GM21529 (cell line): ENCODE measurements at regions not wholly inside any gene's neighbourhood (a gene's known extent, or its start where the extent isn't known, plus 50 kb on each side); places are given as distances from the start of the nearest gene placed in this dataset.
"Not testable (repeated sequence)": the region's sequence is repeated elsewhere in the genome, so short reads cannot be mapped to it uniquely, and the experiment has no call there.

Source experiments
- ATAC-seq: cut with Tn5 transposase; IDR thresholded peaks from one replicate; pipeline ENCODE4 v1.9.1; 2021; ENCODE audit not compliant: unreplicated experiment

- no peak for ATAC-seq
Measured at GRCh38 chr6:37580176-37580955, 80.7 kb upstream of the CCDC167 start.

- ATAC-seq, result no peak
Measured at GRCh38 chr6:37579444-37580067, 79.9 kb upstream of the CCDC167 start.

- ATAC-seq, result no peak
Measured at GRCh38 chr6:37578104-37578503, 78.4 kb upstream of the CCDC167 start.

- no peak for ATAC-seq
Measured at GRCh38 chr6:37576336-37576737, 76.6 kb upstream of the CCDC167 start.

- ATAC-seq, result no peak
Measured at GRCh38 chr6:37575221-37575620, 75.5 kb upstream of the CCDC167 start.

GRCh38 chr6:37572334-37572733, 72.6 kb upstream of the CCDC167 start:
- no peak for ATAC-seq

GRCh38 chr6:37570482-37571133, 70.9 kb upstream of the CCDC167 start:
- no peak for ATAC-seq

- ATAC-seq, result no peak
Measured at GRCh38 chr6:37569743-37570481, 70.2 kb upstream of the CCDC167 start.

GRCh38 chr6:37569317-37569716, 69.6 kb upstream of the CCDC167 start:
- ATAC-seq, result no peak

GRCh38 chr6:37566950-37567349, 67.3 kb upstream of the CCDC167 start:
- no peak for ATAC-seq

GRCh38 chr6:37566111-37566949, 66.6 kb upstream of the CCDC167 start:
- peak; percentile 52 for ATAC-seq

GRCh38 chr6:37565267-37566110, 65.8 kb upstream of the CCDC167 start:
- no peak for ATAC-seq

- ATAC-seq, result not testable (repeated sequence)
Measured at GRCh38 chr6:37562926-37563288, 63.2 kb upstream of the CCDC167 start.

GRCh38 chr6:37561361-37561760, 61.7 kb upstream of the CCDC167 start:
- ATAC-seq, result no peak

- ATAC-seq, result no peak
Measured at GRCh38 chr6:37560737-37561103, 61.0 kb upstream of the CCDC167 start.

GRCh38 chr6:37559501-37559900, 59.8 kb upstream of the CCDC167 start:
- ATAC-seq, result no peak

- no peak for ATAC-seq
Measured at GRCh38 chr6:37559050-37559449, 59.4 kb upstream of the CCDC167 start.

- no peak for ATAC-seq
Measured at GRCh38 chr6:37558646-37559045, 59.0 kb upstream of the CCDC167 start.

- no peak for ATAC-seq
Measured at GRCh38 chr6:37558168-37558567, 58.5 kb upstream of the CCDC167 start.

GRCh38 chr6:37557645-37558114, 58.0 kb upstream of the CCDC167 start:
- ATAC-seq, result no peak
